A673 (cell line): ENCODE measurements at regions not wholly inside any gene's neighbourhood (a gene's known extent, or its start where the extent isn't known, plus 50 kb on each side); places are given as distances from the start of the nearest gene placed in this dataset.

Experiments
- BruUV-seq: library from RNA; stranded (reverse); fragments of 400-500 nt; replicated peaks from 2 replicates; lab custom pipeline; 2021; lab: Mats Ljungman, UMichigan
- CTCF ChIA-PET: fragments of 300-600 bp; sonication (Branson Sonifier 250); formaldehyde crosslinking; loops from one replicate; lab custom pipeline; 2022; ENCODE audit warnings: antibody characterized with exemption; lab: Charles Lee
- POLR2A ChIA-PET: fragments of 300-600 bp; sonication (Branson Sonifier 250); formaldehyde crosslinking; loops from one replicate; lab custom pipeline; 2022; ENCODE audit warnings: antibody characterized with exemption; ENCODE audit not compliant: low non-redundant PET; lab: Charles Lee
- DNase-seq: peaks from one replicate; pipeline ENCODE4 v3.0.0-alpha.2; 2015; ENCODE audit warnings: low spot score
- H3K27ac ChIP-seq: fragments of 200-600 bp; sonication (generic); 2 replicates; pipeline ENCODE4 v1.5.1; 2016; ENCODE audit warnings: mixed run types, low read depth, mild to moderate bottlenecking, mixed read lengths, antibody characterized with exemption, low read length; ENCODE audit not compliant: poor library complexity, severe bottlenecking
- H3K27me3 ChIP-seq: fragments of 200-600 bp; sonication (generic); replicated peaks from 2 replicates; pipeline ENCODE4 v1.6.1; 2017; ENCODE audit warnings: mixed run types, low read depth, mild to moderate bottlenecking, mixed read lengths, antibody characterized with exemption, low read length; ENCODE audit not compliant: insufficient read depth, poor library complexity
- H3K36me3 ChIP-seq: fragments of 200-600 bp; sonication (generic); 2 replicates; pipeline ENCODE4 v1.6.1; 2016; ENCODE audit warnings: mixed run types, mild to moderate bottlenecking, mixed read lengths, antibody characterized with exemption, low read length; ENCODE audit not compliant: insufficient read depth, poor library complexity, severe bottlenecking
- H3K4me1 ChIP-seq: fragments of 200-600 bp; sonication (generic); 2 replicates; pipeline ENCODE4 v1.6.1; 2017; ENCODE audit warnings: mixed run types, mild to moderate bottlenecking, mixed read lengths, antibody characterized with exemption, low read length; ENCODE audit not compliant: insufficient read depth, poor library complexity, severe bottlenecking
- H3K4me3 ChIP-seq: fragments of 200-600 bp; sonication (generic); 2 replicates; pipeline ENCODE4 v1.5.1; 2016; ENCODE audit warnings: low read depth, mixed run types, mild to moderate bottlenecking, mixed read lengths, low read length; ENCODE audit not compliant: poor library complexity, severe bottlenecking
- H3K9me3 ChIP-seq: fragments of 200-600 bp; sonication (generic); 2 replicates; pipeline ENCODE4 v1.6.1; 2016; ENCODE audit warnings: mixed run types, low read depth, mild to moderate bottlenecking, mixed read lengths, antibody characterized with exemption, low read length; ENCODE audit not compliant: poor library complexity, severe bottlenecking
- CTCF ChIP-seq: fragments of 300-800, 200-600 bp; sonication (generic); conservative IDR thresholded peaks from 2 replicates; pipeline ENCODE4 v1.5.1; 2017; ENCODE audit warnings: low read depth, mild to moderate bottlenecking, antibody characterized with exemption, low read length, moderate library complexity, mixed read lengths
- EZH2 ChIP-seq: fragments of 200-600 bp; sonication (generic); IDR thresholded peaks from 2 replicates; pipeline ENCODE4 v1.6.1; 2017; ENCODE audit warnings: borderline replicate concordance, low read depth, mild to moderate bottlenecking, mixed read lengths, antibody characterized with exemption, low read length; ENCODE audit not compliant: poor library complexity, severe bottlenecking
- intact Hi-C: fragments of 100-400 bp; cut with micrococcal nuclease; formaldehyde crosslinking; loops from one replicate; pipeline ENCODE4 v1.10.0; 2022; ENCODE audit not compliant: unreplicated experiment

GRCh38 chr5:2584579-2585269, 166.8 kb downstream of the IRX2 start:
- intact Hi-C loops: no loop called here
- ChIA-PET POLR2A (no interaction called here), CTCF (no interaction called here)
- Histone ChIP-seq H3K27me3 (no peaks in the 10 kb centered on the region), H3K9me3 (peaks cover 30% of the 10 kb centered on the region), H3K27ac (no peak overlapping the region), H3K4me1 (no peaks in the 10 kb centered on the region), H3K36me3 (no peaks in the 10 kb centered on the region), H3K4me3 (no peak overlapping the region)
- no peak for TF ChIP-seq CTCF
- no TSS peak for BruUV-seq
- no peak for DNase-seq

- no peak overlapping the region for H3K4me3 ChIP-seq
- no peak for DNase-seq
- ChIA-PET POLR2A (no interaction called here), CTCF (no interaction called here)
- no TSS peak for BruUV-seq
- no peak overlapping the region for H3K27ac ChIP-seq
- H3K4me1 ChIP-seq: no peaks in the 10 kb centered on the region
- TF ChIP-seq CTCF (no peak), EZH2 (no peak)
- H3K9me3 ChIP-seq: peaks cover 26% of the 10 kb centered on the region
- intact Hi-C loops: no loop called here
- H3K36me3 ChIP-seq: no peaks in the 10 kb centered on the region
- H3K27me3 ChIP-seq: no peaks in the 10 kb centered on the region
Observed at GRCh38 chr5:2582507-2582906, 169.0 kb downstream of the IRX2 start.

GRCh38 chr5:2582106-2582505, 169.4 kb downstream of the IRX2 start:
- H3K27me3 ChIP-seq: no peaks in the 10 kb centered on the region
- H3K27ac ChIP-seq: no peak overlapping the region
- DNase-seq: no peak
- no peak for TF ChIP-seq EZH2
- no peak for TF ChIP-seq CTCF
- CTCF ChIA-PET: no interaction called here
- intact Hi-C loops: no loop called here
- H3K4me3 ChIP-seq: no peak overlapping the region
- no peaks in the 10 kb centered on the region for H3K4me1 ChIP-seq
- H3K9me3 ChIP-seq: peaks cover 22% of the 10 kb centered on the region
- BruUV-seq: no TSS peak
- POLR2A ChIA-PET: no interaction called here
- no peaks in the 10 kb centered on the region for H3K36me3 ChIP-seq
